B cell (primary cell): ENCODE measurements at regions not wholly inside any gene's neighbourhood (a gene's known extent, or its start where the extent isn't known, plus 50 kb on each side); places are given as distances from the start of the nearest gene placed in this dataset.

ENCODE experiments used
- EZH2 ChIP-seq: IDR thresholded peaks from 2 replicates; pipeline ENCODE4 v1.6.1; 2012; ENCODE audit warnings: borderline replicate concordance, low read depth, mild to moderate bottlenecking, moderate library complexity, low read length; ENCODE audit not compliant: insufficient read depth, poor library complexity, severe bottlenecking
- TF ChIP-seq, protein P1 (sequence below): fragments of 200-600 bp; IDR thresholded peaks from one replicate; pipeline ENCODE4 v1.8.0; 2022; ENCODE audit warnings: antibody characterized with exemption, mild to moderate bottlenecking

- TF ChIP-seq EZH2: no peak
- TF ChIP-seq, protein P1, sequence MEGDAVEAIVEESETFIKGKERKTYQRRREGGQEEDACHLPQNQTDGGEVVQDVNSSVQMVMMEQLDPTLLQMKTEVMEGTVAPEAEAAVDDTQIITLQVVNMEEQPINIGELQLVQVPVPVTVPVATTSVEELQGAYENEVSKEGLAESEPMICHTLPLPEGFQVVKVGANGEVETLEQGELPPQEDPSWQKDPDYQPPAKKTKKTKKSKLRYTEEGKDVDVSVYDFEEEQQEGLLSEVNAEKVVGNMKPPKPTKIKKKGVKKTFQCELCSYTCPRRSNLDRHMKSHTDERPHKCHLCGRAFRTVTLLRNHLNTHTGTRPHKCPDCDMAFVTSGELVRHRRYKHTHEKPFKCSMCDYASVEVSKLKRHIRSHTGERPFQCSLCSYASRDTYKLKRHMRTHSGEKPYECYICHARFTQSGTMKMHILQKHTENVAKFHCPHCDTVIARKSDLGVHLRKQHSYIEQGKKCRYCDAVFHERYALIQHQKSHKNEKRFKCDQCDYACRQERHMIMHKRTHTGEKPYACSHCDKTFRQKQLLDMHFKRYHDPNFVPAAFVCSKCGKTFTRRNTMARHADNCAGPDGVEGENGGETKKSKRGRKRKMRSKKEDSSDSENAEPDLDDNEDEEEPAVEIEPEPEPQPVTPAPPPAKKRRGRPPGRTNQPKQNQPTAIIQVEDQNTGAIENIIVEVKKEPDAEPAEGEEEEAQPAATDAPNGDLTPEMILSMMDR: no peak
These were observed 140.2 kb upstream of the ADAMTS18 start for GRCh38 chr16:77574867-77575624.
